ENCODE measurements at regions not wholly inside any gene's neighbourhood (a gene's known extent, or its start where the extent isn't known, plus 50 kb on each side); places are given as distances from the start of the nearest gene placed in this dataset.

GRCh38 chr9:73773896-73774295, 622.2 kb downstream of the ANXA1 start:
- no peak for TF ChIP-seq CTCF (IDR thresholded peaks at IDR 0.05; ENCODE audit: low read depth, low read length)
- H3K27me3 ChIP-seq (ENCODE audit: insufficient read depth, low read depth, severe bottlenecking), result no peaks in the 10 kb centered on the region
- H3K27ac ChIP-seq, result no peak overlapping the region
- no peaks in the 10 kb centered on the region for H3K9me3 ChIP-seq (ENCODE audit: severe bottlenecking)
- DNase-seq, result no peak
- no peaks in the 10 kb centered on the region for H3K36me3 ChIP-seq
- no peak overlapping the region for H3K4me3 ChIP-seq (ENCODE audit: low read depth, low read length)

GRCh38 chr9:73775757-73776156, 624.1 kb downstream of the ANXA1 start:
- H3K4me3 ChIP-seq (ENCODE audit: low read depth, low read length), result no peak overlapping the region
- no peak for TF ChIP-seq CTCF (IDR thresholded peaks at IDR 0.05; ENCODE audit: low read depth, low read length)
- no peaks in the 10 kb centered on the region for H3K27me3 ChIP-seq (ENCODE audit: insufficient read depth, low read depth, severe bottlenecking)
- no peaks in the 10 kb centered on the region for H3K36me3 ChIP-seq
- H3K27ac ChIP-seq, result no peak overlapping the region
- no peaks in the 10 kb centered on the region for H3K9me3 ChIP-seq (ENCODE audit: severe bottlenecking)
- no peak for DNase-seq

- H3K27ac ChIP-seq, result no peak overlapping the region
- no peaks in the 10 kb centered on the region for H3K27me3 ChIP-seq (ENCODE audit: insufficient read depth, low read depth, severe bottlenecking)
- TF ChIP-seq CTCF (IDR thresholded peaks at IDR 0.05; ENCODE audit: low read depth, low read length), result no peak
- DNase-seq, result no peak
- no peaks in the 10 kb centered on the region for H3K9me3 ChIP-seq (ENCODE audit: severe bottlenecking)
- no peak overlapping the region for H3K4me3 ChIP-seq (ENCODE audit: low read depth, low read length)
- H3K36me3 ChIP-seq, result no peaks in the 10 kb centered on the region
These were observed 629.3 kb downstream of the ANXA1 start for GRCh38 chr9:73780916-73781315.

- Histone ChIP-seq H3K27ac (no peak overlapping the region), H3K9me3 (ENCODE audit: severe bottlenecking) (no peaks in the 10 kb centered on the region), H3K36me3 (no peaks in the 10 kb centered on the region), H3K4me3 (ENCODE audit: low read depth, low read length) (no peak overlapping the region), H3K27me3 (ENCODE audit: insufficient read depth, low read depth, severe bottlenecking) (no peaks in the 10 kb centered on the region)
- no peak for TF ChIP-seq CTCF (IDR thresholded peaks at IDR 0.05; ENCODE audit: low read depth, low read length)
- no peak for DNase-seq
These were observed 630.5 kb downstream of the ANXA1 start for GRCh38 chr9:73782166-73782565.

GRCh38 chr9:73799446-73799845, 647.8 kb downstream of the ANXA1 start:
- H3K4me3 ChIP-seq (ENCODE audit: low read depth, low read length), result no peak overlapping the region
- no peak for TF ChIP-seq CTCF (IDR thresholded peaks at IDR 0.05; ENCODE audit: low read depth, low read length)
- H3K36me3 ChIP-seq, result no peaks in the 10 kb centered on the region
- H3K9me3 ChIP-seq (ENCODE audit: severe bottlenecking), result no peaks in the 10 kb centered on the region
- no peaks in the 10 kb centered on the region for H3K27me3 ChIP-seq (ENCODE audit: insufficient read depth, low read depth, severe bottlenecking)
- no peak overlapping the region for H3K27ac ChIP-seq
- no peak for DNase-seq

- H3K27ac ChIP-seq, result no peak overlapping the region
These were observed 653.4 kb downstream of the ANXA1 start for GRCh38 chr9:73805111-73805510.

More at GRCh38 chr9:73805111-73805510, 653.4 kb downstream of the ANXA1 start:
- no peak for DNase-seq
- no peak for TF ChIP-seq CTCF (IDR thresholded peaks at IDR 0.05; ENCODE audit: low read depth, low read length)
- Histone ChIP-seq H3K36me3 (no peaks in the 10 kb centered on the region), H3K4me3 (ENCODE audit: low read depth, low read length) (no peak overlapping the region), H3K9me3 (ENCODE audit: severe bottlenecking) (no peaks in the 10 kb centered on the region), H3K27me3 (ENCODE audit: insufficient read depth, low read depth, severe bottlenecking) (no peaks in the 10 kb centered on the region)

All from WERI-Rb-1 (cell line).